Kidney glomerular epithelial cell (primary cell): ENCODE measurements at regions not wholly inside any gene's neighbourhood (a gene's known extent, or its start where the extent isn't known, plus 50 kb on each side); places are given as distances from the start of the nearest gene placed in this dataset.
"Not testable (repeated sequence)": the region's sequence is repeated elsewhere in the genome, so short reads cannot be mapped to it uniquely, and the experiment has no call there.

Experiments used
- DNase-seq: peaks from one replicate; lab custom pipeline; 2025; lab: John Stamatoyannopoulos, UW

GRCh38 chr6:156449128-156449527 is 328.1 kb upstream of the ARID1B start:
- no peak for DNase-seq

- DNase-seq: no peak
These were observed 328.6 kb upstream of the ARID1B start for GRCh38 chr6:156448579-156448978.

- no peak for DNase-seq
These were observed 336.5 kb upstream of the ARID1B start for GRCh38 chr6:156440688-156441087.

- DNase-seq: no peak
These were observed 338.7 kb upstream of the ARID1B start for GRCh38 chr6:156438350-156438923.

- no peak for DNase-seq
These were observed 339.9 kb upstream of the ARID1B start for GRCh38 chr6:156437121-156437879.

GRCh38 chr6:156434795-156435190 is 342.4 kb upstream of the ARID1B start:
- no peak for DNase-seq

- no peak for DNase-seq
These were observed 343.0 kb upstream of the ARID1B start for GRCh38 chr6:156434049-156434794.

- DNase-seq: no peak
These were observed 344.6 kb upstream of the ARID1B start for GRCh38 chr6:156432543-156432942.

GRCh38 chr6:156430386-156430785 is 346.8 kb upstream of the ARID1B start:
- no peak for DNase-seq

- DNase-seq: peak; percentile 97
These were observed 349.8 kb upstream of the ARID1B start for GRCh38 chr6:156427345-156427744.

GRCh38 chr6:156425359-156426020 is 351.7 kb upstream of the ARID1B start:
- peak; percentile 55 for DNase-seq

GRCh38 chr6:156423829-156424228 is 353.3 kb upstream of the ARID1B start:
- no peak for DNase-seq

GRCh38 chr6:156423075-156423474 is 354.1 kb upstream of the ARID1B start:
- DNase-seq: no peak

- no peak for DNase-seq
These were observed 355.2 kb upstream of the ARID1B start for GRCh38 chr6:156421933-156422332.

GRCh38 chr6:156421301-156421700 is 355.9 kb upstream of the ARID1B start:
- not testable (repeated sequence) for DNase-seq

- DNase-seq: no peak
These were observed 356.8 kb upstream of the ARID1B start for GRCh38 chr6:156420172-156420993.

- no peak for DNase-seq
These were observed 357.6 kb upstream of the ARID1B start for GRCh38 chr6:156419594-156419993.

- DNase-seq: no peak
These were observed 358.9 kb upstream of the ARID1B start for GRCh38 chr6:156418253-156418652.

GRCh38 chr6:156416391-156416790 is 360.8 kb upstream of the ARID1B start:
- DNase-seq: no peak

- DNase-seq: no peak
These were observed 364.0 kb upstream of the ARID1B start for GRCh38 chr6:156413154-156413553.

GRCh38 chr6:156410649-156411048 is 366.5 kb upstream of the ARID1B start:
- no peak for DNase-seq

GRCh38 chr6:156408655-156409054 is 368.5 kb upstream of the ARID1B start:
- no peak for DNase-seq
